Nephron (organoid): ENCODE measurements at regions not wholly inside any gene's neighbourhood (a gene's known extent, or its start where the extent isn't known, plus 50 kb on each side); places are given as distances from the start of the nearest gene placed in this dataset.

Experiments
- H3K27ac Mint-ChIP-seq, 3 experiments: 2 replicates each; pipeline ENCODE4 v1.8.0; 2020; ENCODE audit warnings: mixed read lengths in 3 of 3, mild to moderate bottlenecking in 2 of 3, moderate library complexity in 1 of 3
- H3K27me3 Mint-ChIP-seq: 2 replicates; pipeline ENCODE4 v1.8.0; 2021; ENCODE audit warnings: low read depth, mild to moderate bottlenecking, moderate library complexity, mixed read lengths
- H3K36me3 Mint-ChIP-seq: 2 replicates; pipeline ENCODE4 v1.8.0; 2020; ENCODE audit warnings: low read depth, mixed read lengths
- H3K4me1 Mint-ChIP-seq: 2 replicates; pipeline ENCODE4 v1.8.0; 2020; ENCODE audit warnings: mixed read lengths
- H3K4me3 Mint-ChIP-seq, 3 experiments: 2 replicates each; pipeline ENCODE4 v1.8.0; 2020; ENCODE audit warnings: mild to moderate bottlenecking in 3 of 3, mixed read lengths in 3 of 3, moderate library complexity in 2 of 3
- H3K9me3 Mint-ChIP-seq: 2 replicates; pipeline ENCODE4 v1.8.0; 2020; ENCODE audit warnings: mixed read lengths
- CTCF ChIP-seq, 3 experiments: fragments of 200-600 bp; sonication (generic); IDR thresholded peaks; one replicate each; pipeline ENCODE4 v1.5.0; 2021; ENCODE audit warnings: antibody characterized with exemption in 3 of 3; ENCODE audit not compliant: unreplicated experiment in 3 of 3

GRCh38 chr4:68765876-68766275 is 49.9 kb upstream of the UGT2B10 start:
- no peaks in the 10 kb centered on the region for H3K27me3 Mint-ChIP-seq

More at GRCh38 chr4:68765876-68766275, 49.9 kb upstream of the UGT2B10 start:
- TF ChIP-seq CTCF (IDR thresholded peaks at IDR 0.05; ENCODE audit: unreplicated experiment in 3 of 3), result no peak
- no peaks in the 10 kb centered on the region for H3K4me1 Mint-ChIP-seq
- peaks cover 7% of the 10 kb centered on the region for H3K9me3 Mint-ChIP-seq
- no peak overlapping the region for H3K4me3 Mint-ChIP-seq
- H3K27ac Mint-ChIP-seq, result no peak overlapping the region
- no peaks in the 10 kb centered on the region for H3K36me3 Mint-ChIP-seq
